Fibroblast of lung (primary cell): ENCODE measurements at regions not wholly inside any gene's neighbourhood (a gene's known extent, or its start where the extent isn't known, plus 50 kb on each side); places are given as distances from the start of the nearest gene placed in this dataset.
"Not testable (repeated sequence)": the region's sequence is repeated elsewhere in the genome, so short reads cannot be mapped to it uniquely, and the experiment has no call there.

Source experiments
- DNase-seq, 2 donors: peaks; one replicate each; pipeline versions ENCODE4 v3.0.0 to v3.0.0-alpha.2; 2010; ENCODE audit warnings: low read depth in 2 of 2
- H2AFZ ChIP-seq: 2 replicates; pipeline ENCODE4 v1.5.1; 2012; ENCODE audit warnings: low read length, control low read depth, inconsistent platforms
- H3K27ac ChIP-seq: 2 replicates; pipeline ENCODE4 v1.5.1; 2011; ENCODE audit warnings: low read length, control low read depth; ENCODE audit not compliant: insufficient read depth
- H3K27me3 ChIP-seq: 2 replicates; pipeline ENCODE4 v1.5.1; 2011; ENCODE audit warnings: mild to moderate bottlenecking, low read length; ENCODE audit not compliant: control insufficient read depth, insufficient read depth
- H3K36me3 ChIP-seq: 2 replicates; pipeline ENCODE4 v1.5.1; 2011; ENCODE audit warnings: low read length; ENCODE audit not compliant: control insufficient read depth, insufficient read depth
- H3K4me1 ChIP-seq: 2 replicates; pipeline ENCODE4 v1.5.1; 2011; ENCODE audit warnings: low read length; ENCODE audit not compliant: control insufficient read depth, insufficient read depth; ENCODE audit errors: extremely low read depth
- H3K4me2 ChIP-seq: 2 replicates; pipeline ENCODE4 v1.5.1; 2011; ENCODE audit warnings: low read length, control low read depth; ENCODE audit not compliant: insufficient read depth; ENCODE audit errors: extremely low read depth
- H3K4me3 ChIP-seq, 4 experiments: fragments of 200-600 bp in 1 of 4; sonication (generic) in 1 of 4; replicated peaks in 1 of 4; 2 replicates each; pipeline ENCODE4 v1.5.1; 2011 to 2016; ENCODE audit warnings: low read length in 4 of 4, low read depth in 3 of 4, mild to moderate bottlenecking in 3 of 4, control low read depth in 2 of 4, inconsistent platforms in 1 of 4, mixed read lengths in 1 of 4; ENCODE audit not compliant: insufficient read depth in 1 of 4; ENCODE audit errors: control extremely low read depth in 1 of 4
- H3K79me2 ChIP-seq: 2 replicates; pipeline ENCODE4 v1.5.1; 2012; ENCODE audit warnings: mild to moderate bottlenecking, low read length, inconsistent platforms; ENCODE audit not compliant: control insufficient read depth, insufficient read depth
- H3K9ac ChIP-seq: 2 replicates; pipeline ENCODE4 v1.5.1; 2011; ENCODE audit warnings: mild to moderate bottlenecking, low read length, control low read depth; ENCODE audit not compliant: insufficient read depth
- H3K9me3 ChIP-seq: 2 replicates; pipeline ENCODE4 v1.5.1; 2012; ENCODE audit warnings: low read depth, low read length; ENCODE audit not compliant: control insufficient read depth, insufficient read depth
- H4K20me1 ChIP-seq: 2 replicates; pipeline ENCODE4 v1.5.1; 2011; ENCODE audit warnings: low read length; ENCODE audit not compliant: control insufficient read depth, insufficient read depth; ENCODE audit errors: extremely low read depth
- EZH2 ChIP-seq: IDR thresholded peaks from 2 replicates; pipeline ENCODE4 v1.5.1; 2012; ENCODE audit warnings: low read length, control low read depth, mild to moderate bottlenecking; ENCODE audit errors: missing control alignments
- TF ChIP-seq, protein P1 (sequence below), 2 donors: IDR thresholded peaks in 1 of 2; conservative IDR thresholded peaks in 1 of 2; 1 replicate in 1 of 2; 2 replicates in 1 of 2; pipeline ENCODE4 v1.5.1; 2011 to 2012; ENCODE audit warnings: low read length in 2 of 2, control low read depth in 1 of 2, inconsistent platforms in 1 of 2, low read depth in 1 of 2, mild to moderate bottlenecking in 1 of 2

DNA sequence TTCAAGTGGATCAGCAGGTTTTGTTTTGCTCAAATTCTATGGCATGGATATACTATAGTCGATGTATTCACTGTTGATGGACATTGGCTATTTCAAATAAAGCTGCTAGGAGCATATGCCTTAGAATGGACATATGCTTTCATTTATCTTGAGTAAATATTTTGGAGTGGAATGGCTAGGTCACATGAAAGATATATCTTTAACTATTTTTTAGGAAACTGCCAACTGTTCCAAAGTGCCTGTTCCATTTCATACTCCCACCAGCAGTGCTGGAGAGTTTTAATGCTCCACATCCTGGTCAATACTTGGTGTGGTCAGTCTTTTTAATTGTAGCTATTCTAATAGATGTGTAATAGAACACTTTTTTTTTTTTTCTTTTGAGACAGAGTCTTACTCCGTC lies 81.1 kb upstream of the PIM1 start:
- Histone ChIP-seq H3K9ac (no peak overlapping the region), H3K27ac (no peak overlapping the region)
- peak in 1 of 2 donors; percentile 57 for DNase-seq

GRCh38 chr6:37089783-37090182 lies 80.2 kb upstream of the PIM1 start:
- no peak for DNase-seq

More for the DNA sequence above, 81.1 kb upstream of the PIM1 start:
- Histone ChIP-seq H3K27me3 (no peaks in the 10 kb centered on the region), H3K36me3 (no peaks in the 10 kb centered on the region), H2AFZ (no peak overlapping the region), H3K4me2 (no peak overlapping the region), H3K4me3 (no peak overlapping the region), H3K4me1 (peaks cover 3% of the 10 kb centered on the region), H3K9me3 (no peaks in the 10 kb centered on the region), H3K79me2 (no peaks in the 10 kb centered on the region), H4K20me1 (no peaks in the 10 kb centered on the region)
- TF ChIP-seq EZH2 = no peak

GRCh38 chr6:37091104-37091503 lies 78.8 kb upstream of the PIM1 start:
- H2AFZ ChIP-seq, H3K27ac ChIP-seq, H3K4me3 ChIP-seq, H3K27me3 ChIP-seq, DNase-seq, H3K4me1 ChIP-seq, H3K79me2 ChIP-seq, H3K4me2 ChIP-seq, H3K36me3 ChIP-seq, H3K9me3 ChIP-seq, H4K20me1 ChIP-seq, H3K9ac ChIP-seq: not testable (repeated sequence)

More at GRCh38 chr6:37089783-37090182, 80.2 kb upstream of the PIM1 start:
- Histone ChIP-seq H3K4me1 (peaks cover 3% of the 10 kb centered on the region), H3K9ac (no peak overlapping the region), H3K27ac (no peak overlapping the region), H3K4me2 (no peak overlapping the region), H4K20me1 (no peaks in the 10 kb centered on the region), H3K9me3 (no peaks in the 10 kb centered on the region), H3K36me3 (no peaks in the 10 kb centered on the region), H3K27me3 (no peaks in the 10 kb centered on the region), H3K79me2 (no peaks in the 10 kb centered on the region), H2AFZ (no peak overlapping the region), H3K4me3 (no peak overlapping the region)
- TF ChIP-seq EZH2 = no peak
- TF ChIP-seq, protein P1, sequence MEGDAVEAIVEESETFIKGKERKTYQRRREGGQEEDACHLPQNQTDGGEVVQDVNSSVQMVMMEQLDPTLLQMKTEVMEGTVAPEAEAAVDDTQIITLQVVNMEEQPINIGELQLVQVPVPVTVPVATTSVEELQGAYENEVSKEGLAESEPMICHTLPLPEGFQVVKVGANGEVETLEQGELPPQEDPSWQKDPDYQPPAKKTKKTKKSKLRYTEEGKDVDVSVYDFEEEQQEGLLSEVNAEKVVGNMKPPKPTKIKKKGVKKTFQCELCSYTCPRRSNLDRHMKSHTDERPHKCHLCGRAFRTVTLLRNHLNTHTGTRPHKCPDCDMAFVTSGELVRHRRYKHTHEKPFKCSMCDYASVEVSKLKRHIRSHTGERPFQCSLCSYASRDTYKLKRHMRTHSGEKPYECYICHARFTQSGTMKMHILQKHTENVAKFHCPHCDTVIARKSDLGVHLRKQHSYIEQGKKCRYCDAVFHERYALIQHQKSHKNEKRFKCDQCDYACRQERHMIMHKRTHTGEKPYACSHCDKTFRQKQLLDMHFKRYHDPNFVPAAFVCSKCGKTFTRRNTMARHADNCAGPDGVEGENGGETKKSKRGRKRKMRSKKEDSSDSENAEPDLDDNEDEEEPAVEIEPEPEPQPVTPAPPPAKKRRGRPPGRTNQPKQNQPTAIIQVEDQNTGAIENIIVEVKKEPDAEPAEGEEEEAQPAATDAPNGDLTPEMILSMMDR (conservative IDR thresholded peaks at IDR 0.05 in 1 of 2, IDR thresholded peaks at IDR 0.05 in 1 of 2; ENCODE audit: low read depth in 1 of 2, low read length in 2 of 2) = no peak

DNA sequence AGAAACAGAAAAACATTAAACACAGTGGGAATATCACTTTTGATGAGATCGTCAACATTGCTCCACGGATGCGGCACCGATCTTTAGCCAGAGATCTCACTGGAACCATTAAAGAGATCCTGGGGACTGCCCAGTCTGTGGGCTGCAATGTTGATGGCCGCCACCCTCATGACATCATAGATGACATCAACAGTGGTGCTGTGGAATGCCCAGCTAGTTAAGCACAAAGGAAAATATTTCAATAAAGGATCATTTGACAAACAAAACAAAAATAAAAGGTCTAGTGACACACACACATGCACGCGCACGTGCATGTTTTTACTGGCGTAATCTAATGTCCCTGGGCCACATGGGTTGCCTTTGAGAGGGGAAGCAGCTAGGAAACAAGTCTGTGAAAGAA lies 78.4 kb upstream of the PIM1 start:
- not testable (repeated sequence) for H3K4me3 ChIP-seq, H4K20me1 ChIP-seq, H3K4me2 ChIP-seq, H3K27me3 ChIP-seq, H3K9me3 ChIP-seq, H2AFZ ChIP-seq, H3K4me1 ChIP-seq, H3K27ac ChIP-seq, H3K36me3 ChIP-seq, H3K79me2 ChIP-seq, H3K9ac ChIP-seq
- peak; percentile 30 to 70 for DNase-seq
